Calu3 (cell line): ENCODE measurements at regions not wholly inside any gene's neighbourhood (a gene's known extent, or its start where the extent isn't known, plus 50 kb on each side); places are given as distances from the start of the nearest gene placed in this dataset.
"Not testable (repeated sequence)": the region's sequence is repeated elsewhere in the genome, so short reads cannot be mapped to it uniquely, and the experiment has no call there.

Source experiments
- BruUV-seq: library from RNA; stranded (reverse); fragments of 400-500 nt; replicated peaks from 2 replicates; lab custom pipeline; 2021; lab: Mats Ljungman, UMichigan
- CTCF ChIA-PET: fragments of 300-600 bp; sonication (Branson Sonifier 250); formaldehyde crosslinking; loops from one replicate; lab custom pipeline; 2022; ENCODE audit warnings: antibody characterized with exemption; lab: Charles Lee
- DNase-seq: peaks from one replicate; pipeline ENCODE4 v3.0.0; 2022
- H3K27ac Mint-ChIP-seq: one replicate; pipeline ENCODE4 v1.8.0; 2022; ENCODE audit warnings: mixed read lengths; ENCODE audit not compliant: unreplicated experiment
- H3K27me3 Mint-ChIP-seq: one replicate; pipeline ENCODE4 v1.8.0; 2022; ENCODE audit warnings: mixed read lengths; ENCODE audit not compliant: unreplicated experiment
- H3K36me3 Mint-ChIP-seq: one replicate; pipeline ENCODE4 v1.8.0; 2022; ENCODE audit warnings: mild to moderate bottlenecking, moderate library complexity, mixed read lengths; ENCODE audit not compliant: insufficient read depth, unreplicated experiment
- H3K4me1 Mint-ChIP-seq: one replicate; pipeline ENCODE4 v1.8.0; 2022; ENCODE audit warnings: mild to moderate bottlenecking, low read depth, mixed read lengths; ENCODE audit not compliant: unreplicated experiment
- H3K4me3 Mint-ChIP-seq: one replicate; pipeline ENCODE4 v1.8.0; 2022; ENCODE audit warnings: mild to moderate bottlenecking, low read depth, moderate library complexity, mixed read lengths; ENCODE audit not compliant: unreplicated experiment
- H3K9me3 Mint-ChIP-seq: one replicate; pipeline ENCODE4 v1.8.0; 2022; ENCODE audit warnings: low read depth, mixed read lengths; ENCODE audit not compliant: unreplicated experiment
- CTCF ChIP-seq: fragments of 200-600 bp; IDR thresholded peaks from one replicate; pipeline ENCODE4 v1.8.0; 2022; ENCODE audit warnings: antibody characterized with exemption; ENCODE audit not compliant: unreplicated experiment
- intact Hi-C: fragments of 100-400 bp; cut with micrococcal nuclease; formaldehyde crosslinking; loops from one replicate; pipeline ENCODE4 v1.10.0; 2022; ENCODE audit not compliant: unreplicated experiment

DNA sequence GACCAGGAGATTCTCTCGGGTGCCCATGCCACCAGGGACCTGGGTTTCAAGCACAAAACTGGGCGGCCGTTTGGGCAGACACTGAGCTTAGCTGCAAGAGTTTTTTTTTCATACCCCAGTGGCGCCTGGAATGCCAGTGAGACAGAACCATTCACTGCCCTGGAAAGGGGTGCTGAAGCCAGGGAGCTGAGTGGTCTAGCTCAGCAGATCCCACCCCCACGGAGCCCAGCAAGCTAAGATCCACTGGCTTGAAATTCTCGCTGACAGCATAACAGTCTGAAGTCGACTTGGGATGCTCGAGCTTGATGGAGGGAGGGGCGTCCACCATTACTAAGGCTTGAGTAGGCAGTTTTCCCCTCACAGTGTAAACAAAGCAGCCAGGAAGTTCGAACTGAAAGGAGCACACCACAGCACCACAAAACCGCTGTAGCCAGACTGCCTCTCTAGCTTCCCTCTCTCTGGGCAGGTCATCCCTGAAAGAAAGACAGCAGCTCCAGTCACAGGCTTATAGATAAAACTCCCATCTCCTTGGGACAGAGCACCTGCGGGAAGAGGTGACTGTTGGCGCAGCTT lies 157.7 kb downstream of the GIPC2 start:
- H3K27ac Mint-ChIP-seq, H3K36me3 Mint-ChIP-seq, H3K4me1 Mint-ChIP-seq, DNase-seq, BruUV-seq, intact Hi-C loops, CTCF ChIA-PET, H3K4me3 Mint-ChIP-seq: not testable (repeated sequence)
- Mint-ChIP-seq H3K27me3 (peaks cover 12% of the 10 kb centered on the region), H3K9me3 (peaks cover 10% of the 10 kb centered on the region)

GRCh38 chr1:78210175-78210574 lies 164.4 kb downstream of the GIPC2 start:
- Mint-ChIP-seq H3K4me3 (no peak overlapping the region), H3K4me1 (no peaks in the 10 kb centered on the region), H3K9me3 (peaks cover 26% of the 10 kb centered on the region), H3K36me3 (no peaks in the 10 kb centered on the region), H3K27me3 (no peaks in the 10 kb centered on the region), H3K27ac (no peak overlapping the region)
- no peak for DNase-seq
- intact Hi-C loops = no loop called here
- CTCF ChIA-PET = no interaction called here
- no TSS peak for BruUV-seq
- no peak for TF ChIP-seq CTCF

DNA sequence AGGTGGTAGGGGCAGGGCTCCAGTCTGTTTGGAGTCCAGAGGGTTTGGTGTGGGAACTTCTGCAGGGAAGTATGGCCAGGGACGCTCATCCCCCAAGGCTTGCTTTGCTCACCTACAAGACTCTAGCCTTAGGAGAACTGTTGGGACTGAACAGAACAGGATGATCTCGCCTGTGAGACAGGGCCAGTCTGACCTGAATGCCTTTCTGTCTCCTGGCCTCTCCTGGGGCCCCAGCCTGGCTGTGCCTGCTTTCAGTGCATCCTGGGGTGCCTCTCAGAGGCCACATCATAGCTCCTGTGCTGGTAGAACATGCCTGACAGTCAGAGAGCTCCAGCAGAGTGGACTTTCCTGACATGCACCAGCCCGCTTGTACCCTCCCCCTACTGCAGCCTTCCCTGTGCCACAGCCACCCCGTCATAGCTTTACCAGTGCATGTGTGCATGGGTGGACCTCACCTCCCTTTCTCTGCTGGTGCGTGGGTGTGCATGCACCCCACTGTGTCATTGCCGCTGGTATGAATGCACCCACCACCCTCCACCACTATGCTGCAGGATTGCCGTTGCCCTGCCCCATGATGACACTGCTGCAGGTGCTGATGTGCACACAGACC lies 165.8 kb downstream of the GIPC2 start:
- intact Hi-C loops = no loop called here
- Mint-ChIP-seq H3K4me3 (no peak overlapping the region), H3K27me3 (no peaks in the 10 kb centered on the region), H3K9me3 (peaks cover 20% of the 10 kb centered on the region), H3K4me1 (no peaks in the 10 kb centered on the region), H3K36me3 (no peaks in the 10 kb centered on the region), H3K27ac (no peak overlapping the region)
- CTCF ChIA-PET = no interaction called here
- TF ChIP-seq CTCF = no peak
- no TSS peak for BruUV-seq
- DNase-seq = no peak

DNA sequence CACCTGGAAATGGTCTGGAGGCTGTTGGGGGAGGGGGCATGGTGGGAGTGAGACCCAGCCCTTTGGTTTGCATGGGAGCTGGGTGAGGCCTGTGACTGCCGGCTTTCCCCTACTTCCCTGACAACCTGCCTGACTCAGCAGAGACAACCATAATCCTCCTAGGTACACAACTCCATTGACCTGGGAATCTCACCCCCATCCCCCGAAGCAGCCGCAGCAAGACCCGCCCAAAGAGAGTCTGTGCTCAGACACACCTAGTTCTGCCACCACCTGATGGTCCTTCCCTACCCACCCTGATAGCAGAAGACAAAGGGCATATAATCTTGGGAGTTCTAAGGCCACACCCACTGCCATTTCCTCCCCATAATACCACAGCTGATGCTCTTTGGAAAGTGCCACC lies 168.6 kb downstream of the GIPC2 start:
- no peak for TF ChIP-seq CTCF
- H3K36me3 Mint-ChIP-seq = no peaks in the 10 kb centered on the region
- H3K27me3 Mint-ChIP-seq = no peaks in the 10 kb centered on the region
- CTCF ChIA-PET = no interaction called here
- no peaks in the 10 kb centered on the region for H3K4me1 Mint-ChIP-seq
- intact Hi-C loops = no loop called here
- no peak for DNase-seq
- H3K9me3 Mint-ChIP-seq = peaks cover 20% of the 10 kb centered on the region
- no TSS peak for BruUV-seq
- H3K27ac Mint-ChIP-seq = no peak overlapping the region
- H3K4me3 Mint-ChIP-seq = no peak overlapping the region

- CTCF ChIA-PET = no interaction called here
- DNase-seq = no peak
- H3K27ac Mint-ChIP-seq = no peak overlapping the region
- TF ChIP-seq CTCF = no peak
- no peak overlapping the region for H3K4me3 Mint-ChIP-seq
- H3K4me1 Mint-ChIP-seq = peaks cover 23% of the 10 kb centered on the region
- H3K27me3 Mint-ChIP-seq = no peaks in the 10 kb centered on the region
- H3K9me3 Mint-ChIP-seq = no peaks in the 10 kb centered on the region
- BruUV-seq = no TSS peak
- H3K36me3 Mint-ChIP-seq = peaks cover 6% of the 10 kb centered on the region
- intact Hi-C loops = no loop called here
Measured at GRCh38 chr1:78222225-78222959, 176.6 kb downstream of the GIPC2 start.
